ENCODE measurements at regions not wholly inside any gene's neighbourhood (a gene's known extent, or its start where the extent isn't known, plus 50 kb on each side); places are given as distances from the start of the nearest gene placed in this dataset.

DNA sequence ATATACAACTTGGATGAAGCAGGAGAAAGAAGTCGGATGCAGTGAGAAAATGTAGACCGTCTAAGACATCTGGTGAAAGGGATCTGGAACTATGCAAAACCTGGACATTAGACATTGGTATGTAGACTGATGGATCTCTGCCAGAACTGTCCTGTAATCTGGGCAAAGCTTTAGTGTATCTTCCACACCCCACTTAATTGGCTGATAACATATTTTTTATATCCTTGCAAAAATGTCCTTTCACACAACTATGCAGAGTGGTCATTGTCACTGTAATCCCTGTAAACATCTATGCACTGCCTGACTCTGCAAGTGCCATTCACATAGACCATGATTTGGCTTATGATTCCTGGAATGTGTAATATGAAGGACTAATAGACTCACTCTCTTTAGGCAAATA, 163.1 kb downstream of the TUSC7 start:
- no peak overlapping the region for H3K4me2 ChIP-seq (ENCODE audit: low read length)
- H2BK12ac ChIP-seq (ENCODE audit: low read length): no peak overlapping the region
- H2AFZ ChIP-seq (ENCODE audit: insufficient read depth, low read length, poor library complexity): no peak overlapping the region
- no peak overlapping the region for H3K9ac ChIP-seq (ENCODE audit: low read length)
- H3K4ac ChIP-seq (ENCODE audit: low read depth, low read length): no peak overlapping the region
- H4K91ac ChIP-seq (ENCODE audit: low read depth, low read length): no peak overlapping the region
- H3K23ac ChIP-seq (ENCODE audit: low read length): no peak overlapping the region
- H3K4me1 ChIP-seq (ENCODE audit: control insufficient read depth in 1 of 2, insufficient read depth in 2 of 2, low read length in 2 of 2): no peaks in the 10 kb centered on the region
- no peaks in the 10 kb centered on the region for H3K36me3 ChIP-seq (ENCODE audit: control insufficient read depth in 1 of 2, insufficient read depth in 2 of 2, low read length in 2 of 2)
- no peak overlapping the region for H4K8ac ChIP-seq (ENCODE audit: low read depth, low read length)
- no peak overlapping the region for H3K18ac ChIP-seq (ENCODE audit: low read length)
- H3K79me2 ChIP-seq (ENCODE audit: control insufficient read depth, insufficient read depth, low read length, poor library complexity): no peaks in the 10 kb centered on the region
- no peaks in the 10 kb centered on the region for H3K9me3 ChIP-seq (ENCODE audit: insufficient read depth, low read depth, low read length)
- no peak overlapping the region for H2BK120ac ChIP-seq (ENCODE audit: insufficient read depth, low read length, poor library complexity)
- no peak overlapping the region for H2AK5ac ChIP-seq (ENCODE audit: low read length)
- no peak overlapping the region for H3K4me3 ChIP-seq (ENCODE audit: low read depth, low read length)
- WGBS (ENCODE audit: extremely low coverage, insufficient coverage, insufficient read length): no CpG with 5 or more reads among the region's 2 CpGs
- no peak overlapping the region for H3K27ac ChIP-seq (ENCODE audit: low read depth, low read length)
- no peak for DNase-seq
- no peak overlapping the region for H4K12ac ChIP-seq (ENCODE audit: low read depth, low read length)
- no peak overlapping the region for H2BK5ac ChIP-seq (ENCODE audit: low read depth, low read length, poor library complexity)
- no peak overlapping the region for H3K14ac ChIP-seq (ENCODE audit: low read length)
- no peaks in the 10 kb centered on the region for H3K79me1 ChIP-seq (ENCODE audit: low read length)
- H3K27me3 ChIP-seq (ENCODE audit: insufficient read depth, low read length): no peaks in the 10 kb centered on the region

DNA sequence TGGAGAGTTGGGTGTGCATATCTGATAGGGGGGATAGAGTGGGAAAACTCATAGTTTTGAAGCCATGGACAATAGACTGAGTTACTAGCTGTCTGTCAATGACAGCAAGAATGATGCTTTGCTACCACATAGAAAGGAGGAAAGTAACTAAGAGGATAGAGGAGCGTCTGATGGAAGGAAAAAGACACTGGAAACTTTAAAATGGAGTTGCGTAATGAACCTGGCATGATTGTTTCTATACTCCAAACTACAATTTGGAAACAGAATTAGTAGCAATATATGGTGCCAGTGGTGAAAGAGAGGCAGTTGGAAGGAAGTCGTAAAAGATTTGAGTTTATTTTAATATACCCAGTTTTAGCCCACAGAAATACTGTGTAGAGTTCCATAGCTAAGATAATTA, 163.6 kb downstream of the TUSC7 start:
- no peak overlapping the region for H3K4me3 ChIP-seq (ENCODE audit: low read depth, low read length)
- no peak overlapping the region for H2BK5ac ChIP-seq (ENCODE audit: low read depth, low read length, poor library complexity)
- no peak overlapping the region for H4K12ac ChIP-seq (ENCODE audit: low read depth, low read length)
- DNase-seq: no peak
- no peaks in the 10 kb centered on the region for H3K4me1 ChIP-seq (ENCODE audit: control insufficient read depth in 1 of 2, insufficient read depth in 2 of 2, low read length in 2 of 2)
- no peak overlapping the region for H2AK5ac ChIP-seq (ENCODE audit: low read length)
- no peaks in the 10 kb centered on the region for H3K27me3 ChIP-seq (ENCODE audit: insufficient read depth, low read length)
- H3K79me1 ChIP-seq (ENCODE audit: low read length): no peaks in the 10 kb centered on the region
- no peak overlapping the region for H3K9ac ChIP-seq (ENCODE audit: low read length)
- H2BK12ac ChIP-seq (ENCODE audit: low read length): no peak overlapping the region
- H3K27ac ChIP-seq (ENCODE audit: low read depth, low read length): no peak overlapping the region
- H3K79me2 ChIP-seq (ENCODE audit: control insufficient read depth, insufficient read depth, low read length, poor library complexity): no peaks in the 10 kb centered on the region
- H4K91ac ChIP-seq (ENCODE audit: low read depth, low read length): no peak overlapping the region
- no peak overlapping the region for H3K14ac ChIP-seq (ENCODE audit: low read length)
- WGBS (ENCODE audit: extremely low coverage, insufficient coverage, insufficient read length): no CpG with 5 or more reads among the region's 3 CpGs
- no peak overlapping the region for H4K8ac ChIP-seq (ENCODE audit: low read depth, low read length)
- H3K9me3 ChIP-seq (ENCODE audit: insufficient read depth, low read depth, low read length): no peaks in the 10 kb centered on the region
- H3K4me2 ChIP-seq (ENCODE audit: low read length): no peak overlapping the region
- H3K36me3 ChIP-seq (ENCODE audit: control insufficient read depth in 1 of 2, insufficient read depth in 2 of 2, low read length in 2 of 2): no peaks in the 10 kb centered on the region
- no peak overlapping the region for H3K23ac ChIP-seq (ENCODE audit: low read length)
- H2AFZ ChIP-seq (ENCODE audit: insufficient read depth, low read length, poor library complexity): no peak overlapping the region
- H3K18ac ChIP-seq (ENCODE audit: low read length): no peak overlapping the region
- H2BK120ac ChIP-seq (ENCODE audit: insufficient read depth, low read length, poor library complexity): no peak overlapping the region
- no peak overlapping the region for H3K4ac ChIP-seq (ENCODE audit: low read depth, low read length)

DNA sequence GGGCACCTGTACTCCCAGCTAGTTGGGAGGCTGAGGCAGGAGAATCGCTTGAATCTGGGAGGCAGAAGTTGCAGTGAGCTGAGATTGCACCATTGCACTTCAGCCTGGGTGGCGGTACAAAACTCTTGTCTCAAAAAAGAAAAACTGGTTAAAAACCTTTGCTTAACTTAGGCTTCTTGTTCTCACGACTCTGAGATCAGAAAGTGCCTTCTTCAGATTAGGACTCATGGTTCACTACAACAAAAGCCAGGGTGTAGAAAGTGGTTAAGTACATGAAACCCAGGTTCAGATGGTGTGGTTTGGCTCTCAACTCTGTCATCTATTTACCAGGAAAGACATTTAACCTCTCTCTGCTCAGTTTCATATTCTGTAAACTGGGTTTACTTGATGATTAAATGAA, 168.4 kb downstream of the TUSC7 start:
- Histone ChIP-seq H2BK120ac (ENCODE audit: insufficient read depth, low read length, poor library complexity) (no peak overlapping the region), H3K4me2 (ENCODE audit: low read length) (no peak overlapping the region), H3K9me3 (ENCODE audit: insufficient read depth, low read depth, low read length) (no peaks in the 10 kb centered on the region), H3K36me3 (ENCODE audit: control insufficient read depth in 1 of 2, insufficient read depth in 2 of 2, low read length in 2 of 2) (no peaks in the 10 kb centered on the region), H3K4ac (ENCODE audit: low read depth, low read length) (no peak overlapping the region), H3K79me1 (ENCODE audit: low read length) (no peaks in the 10 kb centered on the region), H3K4me1 (ENCODE audit: control insufficient read depth in 1 of 2, insufficient read depth in 2 of 2, low read length in 2 of 2) (no peaks in the 10 kb centered on the region), H2AFZ (ENCODE audit: insufficient read depth, low read length, poor library complexity) (no peak overlapping the region), H3K79me2 (ENCODE audit: control insufficient read depth, insufficient read depth, low read length, poor library complexity) (no peaks in the 10 kb centered on the region), H3K9ac (ENCODE audit: low read length) (no peak overlapping the region), H2BK5ac (ENCODE audit: low read depth, low read length, poor library complexity) (no peak overlapping the region), H3K18ac (ENCODE audit: low read length) (no peak overlapping the region), H3K27me3 (ENCODE audit: insufficient read depth, low read length) (no peaks in the 10 kb centered on the region), H4K12ac (ENCODE audit: low read depth, low read length) (no peak overlapping the region), H3K14ac (ENCODE audit: low read length) (no peak overlapping the region), H3K23ac (ENCODE audit: low read length) (no peak overlapping the region), H4K91ac (ENCODE audit: low read depth, low read length) (no peak overlapping the region), H2AK5ac (ENCODE audit: low read length) (no peak overlapping the region), H2BK12ac (ENCODE audit: low read length) (no peak overlapping the region), H4K8ac (ENCODE audit: low read depth, low read length) (no peak overlapping the region), H3K4me3 (ENCODE audit: low read depth, low read length) (no peak overlapping the region), H3K27ac (ENCODE audit: low read depth, low read length) (no peak overlapping the region)
- no peak for DNase-seq
- WGBS (ENCODE audit: extremely low coverage, insufficient coverage, insufficient read length): no CpG with 5 or more reads among the region's 3 CpGs

DNA sequence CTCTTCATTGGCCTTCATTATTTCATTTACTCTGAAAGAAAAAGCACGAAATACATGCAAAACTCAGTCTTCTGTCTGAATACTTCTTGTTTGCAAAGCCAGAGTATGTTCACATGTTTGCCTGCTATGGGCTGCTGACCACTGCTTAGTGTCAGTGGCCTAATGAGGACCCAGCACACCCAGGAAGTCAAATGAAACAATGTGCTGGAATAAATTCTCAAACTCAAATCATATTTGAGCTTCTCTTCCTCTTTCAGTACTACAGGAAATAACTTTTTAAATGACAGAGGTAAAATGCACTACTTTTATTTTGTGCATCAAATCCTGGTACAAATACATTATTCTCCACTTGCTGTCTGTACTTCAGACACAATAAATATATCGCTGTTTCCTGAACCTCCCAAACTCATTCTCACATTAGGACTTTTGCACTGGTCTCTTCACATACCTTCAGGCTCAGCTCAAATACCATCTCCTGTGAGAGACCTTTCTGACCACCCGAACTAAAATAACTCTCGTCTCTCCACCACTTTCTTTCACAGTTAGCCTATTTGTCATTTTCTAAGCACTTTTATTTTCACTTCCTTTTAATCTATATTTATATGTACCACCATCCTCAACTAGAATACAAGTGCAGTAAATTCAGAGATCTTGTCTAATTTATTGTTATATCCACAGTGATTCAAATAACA, 176.8 kb downstream of the TUSC7 start:
- no peak overlapping the region for H3K14ac ChIP-seq (ENCODE audit: low read length)
- H2AK5ac ChIP-seq (ENCODE audit: low read length): no peak overlapping the region
- no peak overlapping the region for H3K27ac ChIP-seq (ENCODE audit: low read depth, low read length)
- H3K4me2 ChIP-seq (ENCODE audit: low read length): no peak overlapping the region
- H4K12ac ChIP-seq (ENCODE audit: low read depth, low read length): no peak overlapping the region
- no peaks in the 10 kb centered on the region for H3K79me1 ChIP-seq (ENCODE audit: low read length)
- H2BK5ac ChIP-seq (ENCODE audit: low read depth, low read length, poor library complexity): no peak overlapping the region
- no peaks in the 10 kb centered on the region for H3K79me2 ChIP-seq (ENCODE audit: control insufficient read depth, insufficient read depth, low read length, poor library complexity)
- no peaks in the 10 kb centered on the region for H3K27me3 ChIP-seq (ENCODE audit: insufficient read depth, low read length)
- H3K4me1 ChIP-seq (ENCODE audit: control insufficient read depth in 1 of 2, insufficient read depth in 2 of 2, low read length in 2 of 2): no peaks in the 10 kb centered on the region
- no peak overlapping the region for H2AFZ ChIP-seq (ENCODE audit: insufficient read depth, low read length, poor library complexity)
- no peak overlapping the region for H4K91ac ChIP-seq (ENCODE audit: low read depth, low read length)
- H3K4me3 ChIP-seq (ENCODE audit: low read depth, low read length): no peak overlapping the region
- no peak overlapping the region for H4K8ac ChIP-seq (ENCODE audit: low read depth, low read length)
- H3K18ac ChIP-seq (ENCODE audit: low read length): no peak overlapping the region
- H3K4ac ChIP-seq (ENCODE audit: low read depth, low read length): no peak overlapping the region
- WGBS (ENCODE audit: extremely low coverage, insufficient coverage, insufficient read length): no CpG with 5 or more reads among the region's 4 CpGs
- no peak overlapping the region for H2BK120ac ChIP-seq (ENCODE audit: insufficient read depth, low read length, poor library complexity)
- no peak overlapping the region for H3K9ac ChIP-seq (ENCODE audit: low read length)
- no peak overlapping the region for H3K23ac ChIP-seq (ENCODE audit: low read length)
- H3K36me3 ChIP-seq (ENCODE audit: control insufficient read depth in 1 of 2, insufficient read depth in 2 of 2, low read length in 2 of 2): no peaks in the 10 kb centered on the region
- no peak for DNase-seq
- no peaks in the 10 kb centered on the region for H3K9me3 ChIP-seq (ENCODE audit: insufficient read depth, low read depth, low read length)
- no peak overlapping the region for H2BK12ac ChIP-seq (ENCODE audit: low read length)

Measured in trophoblast cell (in vitro differentiated cells and primary cell).